Left renal pelvis (tissue), 4 donors: ENCODE measurements at regions not wholly inside any gene's neighbourhood (a gene's known extent, or its start where the extent isn't known, plus 50 kb on each side); places are given as distances from the start of the nearest gene placed in this dataset.

ENCODE experiments used
- DNase-seq, 4 donors: peaks; one replicate each; pipeline ENCODE4 v3.0.0-alpha.2; 2013; ENCODE audit warnings: low read depth in 4 of 4, low spot score in 3 of 4

DNA sequence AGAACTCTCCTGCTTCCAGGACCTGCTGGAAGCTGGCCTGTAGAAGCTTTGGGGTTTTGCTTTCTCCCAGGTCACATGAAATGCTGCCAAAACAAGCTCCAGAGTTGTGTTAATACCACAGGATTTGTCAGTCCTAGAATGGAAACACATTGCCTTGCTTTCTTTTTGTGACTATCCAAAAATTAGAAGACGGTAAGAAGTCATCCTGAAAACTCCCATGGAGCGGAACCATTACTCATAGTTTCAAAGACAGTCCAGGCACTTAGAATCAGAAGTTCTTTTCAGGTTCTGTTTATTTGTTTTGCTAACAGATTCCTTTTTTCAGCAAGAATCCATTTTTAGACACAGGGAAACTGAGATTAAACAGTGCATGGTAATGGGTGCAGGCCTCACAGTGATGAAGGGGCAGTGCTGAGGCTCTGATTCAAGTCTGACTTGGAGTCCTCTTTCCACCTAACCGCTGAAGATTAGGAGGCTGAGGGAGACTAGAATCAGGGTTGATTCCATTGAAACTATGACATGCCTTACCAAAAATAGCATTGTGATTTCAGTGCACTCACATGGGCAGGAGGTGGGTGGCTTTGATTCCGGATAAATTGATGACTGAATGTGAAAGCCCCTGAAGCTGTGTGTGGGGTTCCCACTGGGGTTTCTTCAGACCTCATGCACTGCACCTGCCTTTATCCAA, 72.2 kb upstream of the NAA20 start:
- no peak for DNase-seq

DNA sequence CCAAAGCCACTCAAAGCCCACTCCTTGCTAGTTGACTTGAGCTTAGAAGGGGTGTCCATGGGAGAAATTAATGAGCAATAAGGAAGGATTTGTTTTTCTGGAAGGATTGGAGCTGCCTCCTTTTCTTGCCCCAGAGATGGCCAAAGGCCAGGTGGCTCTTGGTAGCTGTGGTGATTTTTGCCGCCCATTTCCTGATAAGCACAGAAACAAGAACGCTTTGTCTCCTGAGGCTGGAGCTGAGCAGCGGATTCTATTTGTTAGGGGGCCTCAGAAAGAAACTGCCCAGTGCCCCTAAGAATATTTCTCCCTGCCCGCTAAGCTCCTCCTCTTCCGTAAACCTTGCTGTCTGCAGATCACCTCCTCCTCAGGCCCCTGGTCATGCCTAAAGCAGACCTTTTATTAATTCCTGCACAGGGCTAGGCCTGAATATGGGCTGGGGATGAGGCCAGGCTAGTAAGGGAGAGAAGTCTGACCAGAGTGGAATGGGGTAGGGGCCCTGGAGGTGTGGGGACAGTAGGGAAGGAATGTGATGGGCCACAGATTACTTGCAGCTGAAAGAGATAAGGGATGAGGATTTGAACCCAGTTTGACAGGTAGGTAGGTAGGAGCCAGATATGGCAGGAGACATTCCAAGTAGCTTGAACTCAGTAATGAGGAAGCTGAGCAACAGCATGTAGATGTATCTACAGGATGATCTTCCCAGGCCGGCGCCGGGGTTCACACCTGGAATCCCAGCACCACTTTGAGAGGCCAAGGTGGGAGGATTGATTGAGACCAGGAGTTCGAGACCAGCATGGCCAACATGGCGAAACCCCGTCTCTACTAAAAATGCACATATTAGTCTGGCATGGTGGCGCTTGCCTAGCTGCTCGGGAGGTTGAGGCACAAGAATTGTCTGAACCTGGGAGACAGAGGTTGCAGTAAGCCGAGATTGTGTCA, 71.2 kb upstream of the NAA20 start:
- no peak for DNase-seq

DNA sequence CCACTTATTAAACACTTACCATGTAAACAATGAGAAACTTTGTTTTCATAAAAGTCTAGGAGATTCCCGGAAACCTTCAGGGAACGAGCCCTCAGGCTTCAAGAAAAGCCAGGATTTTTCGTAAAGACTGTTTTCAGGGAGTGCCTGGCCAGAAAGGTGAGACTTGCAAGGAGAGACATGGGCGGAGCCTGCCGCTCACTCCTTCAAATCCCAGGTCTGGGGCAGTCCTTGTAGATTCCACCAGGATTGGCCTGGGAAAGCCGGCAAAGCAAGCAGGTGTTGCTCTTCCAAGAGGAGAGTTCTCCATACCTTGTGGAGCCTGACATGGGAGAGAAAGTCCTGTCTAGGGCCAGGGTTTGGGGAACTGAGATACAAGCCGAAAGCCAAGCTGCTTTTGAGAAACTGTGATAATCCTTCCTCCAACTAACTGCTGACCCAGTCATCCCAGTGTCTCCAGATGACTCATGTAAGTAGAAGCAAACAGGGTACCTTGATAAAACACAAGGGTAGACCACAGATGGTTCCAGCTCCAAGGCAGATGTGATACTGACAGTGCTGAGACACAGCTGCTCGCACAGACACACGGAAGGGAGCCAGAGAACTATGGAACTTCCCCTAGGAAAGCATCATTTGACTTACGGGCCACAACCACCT, 69.4 kb upstream of the NAA20 start:
- DNase-seq, result no peak

DNA sequence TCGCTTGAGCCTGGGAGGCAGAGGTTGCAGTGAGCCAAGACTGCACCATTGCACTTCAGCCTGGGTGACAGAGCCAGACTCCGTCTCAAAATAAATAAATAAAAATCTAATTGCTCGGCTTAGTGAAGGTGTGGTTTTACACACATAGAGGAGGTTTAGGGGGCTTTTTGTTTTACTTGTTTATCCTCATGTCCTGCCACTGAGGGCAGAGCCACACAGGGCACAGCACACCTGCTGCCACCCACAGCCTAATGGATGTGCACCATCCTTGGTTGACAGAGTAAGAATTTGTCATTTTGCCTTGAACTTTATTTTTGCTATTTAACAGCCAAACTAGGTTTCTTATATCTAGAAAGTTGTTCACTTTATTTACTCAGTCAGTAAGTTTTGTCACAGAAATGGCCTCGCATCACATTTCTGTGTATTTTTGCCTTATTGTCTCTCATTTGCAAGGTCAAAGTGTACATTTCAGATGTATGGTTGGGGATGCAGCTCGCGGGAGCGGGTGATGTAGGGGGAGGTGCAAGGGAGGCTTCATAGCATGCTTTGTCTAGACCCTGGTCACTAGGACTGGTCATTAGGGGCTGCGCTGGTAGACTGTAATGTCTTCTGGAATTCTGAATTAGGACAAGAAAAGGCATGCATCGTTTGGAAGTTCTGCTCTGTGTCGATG, 67.8 kb upstream of the NAA20 start:
- DNase-seq, result no peak

GRCh38 chr20:19950042-19950441, 67.1 kb upstream of the NAA20 start:
- no peak for DNase-seq

GRCh38 chr20:19952392-19952791, 64.8 kb upstream of the NAA20 start:
- no peak for DNase-seq

DNA sequence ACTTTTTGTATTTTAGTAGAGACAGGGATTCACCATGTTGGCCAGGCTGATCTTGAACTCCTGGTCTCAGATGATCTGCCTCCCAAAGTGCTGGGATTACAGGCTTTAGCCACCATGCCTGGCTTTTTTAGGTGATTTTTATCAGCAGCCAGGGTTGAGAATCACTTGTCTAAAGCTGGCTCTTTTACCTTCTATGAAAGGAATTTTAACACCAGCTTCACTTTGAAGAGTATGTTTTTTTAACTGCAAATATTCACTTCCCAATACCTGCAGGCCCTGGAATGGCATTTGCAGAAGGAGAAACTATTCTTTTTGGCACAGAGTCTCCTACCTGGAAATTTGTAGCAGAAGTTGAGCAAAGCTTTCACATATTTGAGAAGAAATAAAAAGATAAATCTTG, 63.6 kb upstream of the NAA20 start:
- no peak for DNase-seq

GRCh38 chr20:19956976-19957375, 60.2 kb upstream of the NAA20 start:
- DNase-seq, result no peak

- no peak for DNase-seq
These were observed 58.9 kb upstream of the NAA20 start for GRCh38 chr20:19958219-19958618.

- DNase-seq, result no peak
These were observed 58.2 kb upstream of the NAA20 start for GRCh38 chr20:19958928-19959327.

DNA sequence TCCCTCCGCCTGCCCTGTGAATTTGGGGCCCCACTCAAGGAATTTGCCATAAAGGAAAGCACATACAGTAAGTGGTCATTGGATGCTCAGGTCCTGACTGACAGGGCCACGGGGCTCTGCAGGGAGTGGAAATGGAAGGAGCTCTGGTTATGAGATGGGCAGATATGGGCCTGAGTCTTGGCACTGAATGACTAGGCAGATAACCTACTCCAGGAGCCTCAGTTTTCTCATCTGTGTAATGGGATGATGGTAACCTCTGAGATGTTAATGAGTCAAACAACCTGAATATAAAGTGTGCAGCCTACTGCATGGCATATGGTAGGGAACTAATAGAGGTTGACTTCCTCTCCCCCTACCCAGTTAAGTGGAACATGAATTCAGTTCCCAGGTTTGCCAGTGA, 56.4 kb upstream of the NAA20 start:
- DNase-seq, result no peak

DNA sequence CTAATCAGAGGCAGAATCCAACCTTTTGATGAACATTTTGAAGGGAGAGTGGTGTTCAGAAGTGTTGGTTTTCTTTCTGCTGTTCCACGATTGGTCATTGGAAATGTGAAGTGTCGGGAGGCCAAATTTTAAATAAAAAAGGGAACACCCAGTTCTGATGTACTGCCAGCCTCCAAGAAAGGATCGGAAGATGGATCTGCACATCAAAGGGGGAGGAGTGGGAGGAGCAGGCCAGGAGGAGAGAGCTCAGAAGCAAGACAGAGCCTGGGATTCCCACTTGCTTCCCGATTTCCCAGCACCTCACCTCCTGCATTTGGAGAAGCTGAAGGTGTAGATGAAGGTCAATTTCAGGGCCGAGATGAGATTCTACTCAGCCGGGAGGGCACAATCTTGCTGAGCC, 55.9 kb upstream of the NAA20 start:
- no peak for DNase-seq

GRCh38 chr20:19962958-19963357, 54.2 kb upstream of the NAA20 start:
- DNase-seq, result no peak

- no peak for DNase-seq
These were observed 52.6 kb upstream of the NAA20 start for GRCh38 chr20:19964289-19965265.

DNA sequence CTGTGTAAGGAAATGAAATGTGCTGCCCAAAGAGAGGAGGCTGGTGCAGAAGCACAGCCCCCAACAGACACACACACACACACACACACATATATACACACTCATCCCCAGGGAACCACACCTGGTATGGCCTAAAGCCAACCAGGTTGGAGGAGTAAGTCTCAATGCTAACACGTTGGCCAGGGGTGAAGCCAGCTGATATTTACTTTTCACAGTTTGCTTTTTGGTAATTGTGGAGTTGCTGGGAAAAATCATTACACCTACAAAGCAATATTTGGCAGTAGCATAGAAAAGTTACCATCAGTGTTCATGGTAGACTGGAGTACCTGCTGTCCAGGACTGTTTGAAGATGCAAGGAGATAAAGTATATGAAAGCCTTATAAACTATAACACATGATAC, 50.3 kb upstream of the NAA20 start:
- DNase-seq, result no peak
